Right atrium auricular region (tissue), 2 donors: ENCODE measurements at regions not wholly inside any gene's neighbourhood (a gene's known extent, or its start where the extent isn't known, plus 50 kb on each side); places are given as distances from the start of the nearest gene placed in this dataset.

ENCODE experiments used
- DNase-seq: peaks from one replicate; pipeline ENCODE4 v3.0.0-alpha.2; 2019; ENCODE audit warnings: low spot score
- H3K27ac ChIP-seq, 2 donors: fragments of 200-600 bp; sonication (generic); 1 replicate in 1 of 2; 2 replicates in 1 of 2; pipeline ENCODE4 v1.5.1; 2016 to 2019
- H3K27me3 ChIP-seq, 2 donors: fragments of 200-600 bp; sonication (generic); one replicate each; pipeline versions ENCODE4 v1.5.1 to v1.6.0; 2017 to 2019
- H3K36me3 ChIP-seq: fragments of 200-600 bp; sonication (generic); one replicate; pipeline ENCODE4 v1.5.1; 2016
- H3K4me1 ChIP-seq, 2 donors: fragments of 200-600 bp; sonication (generic); one replicate each; pipeline versions ENCODE4 v1.5.1 to v1.6.0; 2017 to 2019
- H3K4me3 ChIP-seq, 2 donors: fragments of 200-600 bp; sonication (generic); 1 replicate in 1 of 2; 2 replicates in 1 of 2; pipeline ENCODE4 v1.5.1; 2017 to 2019; ENCODE audit warnings: mild to moderate bottlenecking in 1 of 2, moderate library complexity in 1 of 2
- H3K9me3 ChIP-seq, 2 donors: fragments of 200-600 bp; sonication (generic); one replicate each; pipeline ENCODE4 v1.5.1; 2019
- CTCF ChIP-seq, 2 donors: fragments of 200-600 bp; sonication (generic); IDR thresholded peaks; one replicate each; pipeline ENCODE4 v1.5.1; 2019; ENCODE audit warnings: antibody characterized with exemption in 2 of 2

GRCh38 chr3:189108067-189108466 lies 63.7 kb upstream of the TPRG1 start:
- Histone ChIP-seq H3K27ac (no peak overlapping the region), H3K4me3 (no peak overlapping the region), H3K4me1 (no peaks in the 10 kb centered on the region), H3K9me3 (peaks cover 0 to 13% of the 10 kb centered on the region in 2 donors), H3K27me3 (no peaks in the 10 kb centered on the region), H3K36me3 (no peaks in the 10 kb centered on the region)
- no peak for DNase-seq
- TF ChIP-seq CTCF (IDR thresholded peaks at IDR 0.05), result no peak

GRCh38 chr3:189108735-189109134 lies 63.0 kb upstream of the TPRG1 start:
- no peak overlapping the region for H3K27ac ChIP-seq
- H3K9me3 ChIP-seq, result peaks cover 0 to 13% of the 10 kb centered on the region in 2 donors
- no peak for TF ChIP-seq CTCF (IDR thresholded peaks at IDR 0.05)
- H3K36me3 ChIP-seq, result no peaks in the 10 kb centered on the region
- no peak for DNase-seq
- no peak overlapping the region for H3K4me3 ChIP-seq
- H3K27me3 ChIP-seq, result no peaks in the 10 kb centered on the region
- no peaks in the 10 kb centered on the region for H3K4me1 ChIP-seq

- Histone ChIP-seq H3K27ac (no peak overlapping the region), H3K4me3 (no peak overlapping the region), H3K9me3 (peaks cover 0 to 13% of the 10 kb centered on the region in 2 donors), H3K27me3 (no peaks in the 10 kb centered on the region), H3K4me1 (no peaks in the 10 kb centered on the region), H3K36me3 (no peaks in the 10 kb centered on the region)
- TF ChIP-seq CTCF (IDR thresholded peaks at IDR 0.05), result no peak
- no peak for DNase-seq
Measured at GRCh38 chr3:189109145-189109544, 62.6 kb upstream of the TPRG1 start.

- Histone ChIP-seq H3K27ac (no peak overlapping the region), H3K4me3 (no peak overlapping the region), H3K36me3 (no peaks in the 10 kb centered on the region), H3K27me3 (no peaks in the 10 kb centered on the region), H3K4me1 (no peaks in the 10 kb centered on the region), H3K9me3 (peaks cover 0 to 6% of the 10 kb centered on the region in 2 donors)
- no peak for DNase-seq
- TF ChIP-seq CTCF (IDR thresholded peaks at IDR 0.05), result no peak
Measured at GRCh38 chr3:189117087-189117486, 54.7 kb upstream of the TPRG1 start.

GRCh38 chr3:189118896-189119295 lies 52.9 kb upstream of the TPRG1 start:
- H3K4me3 ChIP-seq, result no peak overlapping the region
- H3K4me1 ChIP-seq, result peaks cover 0 to 17% of the 10 kb centered on the region in 2 donors
- TF ChIP-seq CTCF (IDR thresholded peaks at IDR 0.05), result no peak
- no peaks in the 10 kb centered on the region for H3K36me3 ChIP-seq
- H3K27me3 ChIP-seq, result no peaks in the 10 kb centered on the region
- no peak overlapping the region for H3K27ac ChIP-seq
- peaks cover 0 to 6% of the 10 kb centered on the region in 2 donors for H3K9me3 ChIP-seq
- DNase-seq, result no peak

- Histone ChIP-seq H3K4me1 (peaks cover 0 to 20% of the 10 kb centered on the region in 2 donors), H3K9me3 (peaks cover 0 to 6% of the 10 kb centered on the region in 2 donors), H3K27ac (no peak overlapping the region), H3K27me3 (no peaks in the 10 kb centered on the region), H3K4me3 (no peak overlapping the region), H3K36me3 (no peaks in the 10 kb centered on the region)
- TF ChIP-seq CTCF (IDR thresholded peaks at IDR 0.05), result no peak
- DNase-seq, result no peak
Measured at GRCh38 chr3:189119950-189120349, 51.8 kb upstream of the TPRG1 start.
